ENCODE measurements at regions not wholly inside any gene's neighbourhood (a gene's known extent, or its start where the extent isn't known, plus 50 kb on each side); places are given as distances from the start of the nearest gene placed in this dataset.

DNA sequence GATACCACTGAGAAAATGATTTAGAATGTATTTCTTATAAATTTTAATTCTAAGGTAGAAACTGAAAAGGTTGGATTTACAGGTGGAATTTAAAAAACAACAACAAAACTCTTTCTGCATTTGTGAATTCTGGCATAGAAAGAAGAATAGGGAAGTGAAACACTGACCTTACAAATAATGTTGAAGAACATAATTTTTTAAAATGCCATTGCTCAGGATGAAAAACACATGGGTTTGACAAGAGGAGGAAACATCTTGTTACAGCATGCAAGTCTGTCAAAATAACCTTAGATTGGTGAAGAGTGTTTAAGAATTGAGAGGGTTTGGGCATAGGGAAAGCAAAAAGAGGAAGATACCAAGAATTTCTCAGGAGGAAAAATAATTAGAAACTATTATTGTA is 184.3 kb downstream of the UBE2E3 start:
- CTCF ChIA-PET, result no interaction called here
- POLR2A ChIA-PET (ENCODE audit: low non-redundant PET), result no interaction called here
- H3K27ac ChIP-seq, result no peak overlapping the region
- no peak for DNase-seq (ENCODE audit: low spot score)
- TF ChIP-seq, protein P1, sequence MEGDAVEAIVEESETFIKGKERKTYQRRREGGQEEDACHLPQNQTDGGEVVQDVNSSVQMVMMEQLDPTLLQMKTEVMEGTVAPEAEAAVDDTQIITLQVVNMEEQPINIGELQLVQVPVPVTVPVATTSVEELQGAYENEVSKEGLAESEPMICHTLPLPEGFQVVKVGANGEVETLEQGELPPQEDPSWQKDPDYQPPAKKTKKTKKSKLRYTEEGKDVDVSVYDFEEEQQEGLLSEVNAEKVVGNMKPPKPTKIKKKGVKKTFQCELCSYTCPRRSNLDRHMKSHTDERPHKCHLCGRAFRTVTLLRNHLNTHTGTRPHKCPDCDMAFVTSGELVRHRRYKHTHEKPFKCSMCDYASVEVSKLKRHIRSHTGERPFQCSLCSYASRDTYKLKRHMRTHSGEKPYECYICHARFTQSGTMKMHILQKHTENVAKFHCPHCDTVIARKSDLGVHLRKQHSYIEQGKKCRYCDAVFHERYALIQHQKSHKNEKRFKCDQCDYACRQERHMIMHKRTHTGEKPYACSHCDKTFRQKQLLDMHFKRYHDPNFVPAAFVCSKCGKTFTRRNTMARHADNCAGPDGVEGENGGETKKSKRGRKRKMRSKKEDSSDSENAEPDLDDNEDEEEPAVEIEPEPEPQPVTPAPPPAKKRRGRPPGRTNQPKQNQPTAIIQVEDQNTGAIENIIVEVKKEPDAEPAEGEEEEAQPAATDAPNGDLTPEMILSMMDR (conservative IDR thresholded peaks at IDR 0.05; ENCODE audit: low read depth), result no peak

DNA sequence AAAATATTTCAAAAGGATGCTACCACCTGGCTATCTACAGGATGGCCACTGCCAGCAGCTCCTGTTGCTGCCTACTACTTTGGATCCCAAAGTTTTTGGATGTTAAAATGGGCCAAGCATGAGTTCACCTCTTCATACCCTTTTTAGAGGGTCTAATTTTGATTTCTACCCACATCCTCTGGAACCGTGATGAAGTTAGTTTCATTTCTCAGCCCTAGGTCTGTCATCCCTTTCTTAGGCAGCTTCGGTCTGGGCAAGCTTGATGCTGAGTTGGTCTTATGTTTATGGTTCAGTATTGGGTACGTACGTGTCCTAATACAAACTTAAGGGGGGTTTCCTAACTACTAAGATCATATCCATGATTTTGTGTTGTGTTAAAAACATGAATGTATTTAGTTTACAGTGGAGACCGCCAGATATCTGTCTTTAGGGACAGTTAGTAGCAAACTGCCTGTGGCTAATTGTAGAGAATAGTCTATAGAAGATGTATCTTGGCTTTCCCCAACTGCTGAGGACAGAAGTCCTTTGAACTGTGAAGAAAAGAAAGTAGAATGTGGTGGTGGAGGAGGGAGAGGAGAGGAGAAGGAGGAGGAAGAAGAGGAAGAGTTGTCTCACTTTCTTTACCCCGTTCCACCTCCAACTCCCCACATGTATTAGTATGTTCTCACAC is 184.9 kb downstream of the UBE2E3 start:
- H3K27ac ChIP-seq, result no peak overlapping the region
- ChIA-PET POLR2A (ENCODE audit: low non-redundant PET) (no interaction called here), CTCF (no interaction called here)
- TF ChIP-seq, protein P1 (conservative IDR thresholded peaks at IDR 0.05; ENCODE audit: low read depth), result no peak
- no peak for DNase-seq (ENCODE audit: low spot score)

DNA sequence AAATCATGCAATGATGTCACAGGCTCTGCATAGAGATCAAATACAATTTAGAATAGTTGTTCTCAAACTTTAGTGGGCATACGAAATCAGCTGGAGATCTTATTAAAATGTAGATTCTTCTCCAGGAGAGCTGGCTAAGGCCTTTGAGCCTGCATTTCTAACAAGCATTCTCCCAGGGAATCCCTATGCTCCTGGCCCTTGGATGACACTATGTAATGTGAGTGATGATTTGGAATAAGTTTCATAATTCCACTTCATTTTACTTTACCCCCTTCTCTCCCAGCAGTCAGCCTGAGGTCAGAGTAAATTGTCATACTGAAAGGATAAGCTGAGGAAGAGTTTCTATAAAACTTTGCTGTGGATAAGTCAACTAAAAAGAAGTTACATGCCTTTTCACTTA is 189.1 kb downstream of the UBE2E3 start:
- DNase-seq (ENCODE audit: low spot score), result no peak
- TF ChIP-seq, protein P1 (conservative IDR thresholded peaks at IDR 0.05; ENCODE audit: low read depth), result no peak
- no peak overlapping the region for H3K27ac ChIP-seq
- POLR2A ChIA-PET (ENCODE audit: low non-redundant PET), result no interaction called here
- CTCF ChIA-PET, result no interaction called here

DNA sequence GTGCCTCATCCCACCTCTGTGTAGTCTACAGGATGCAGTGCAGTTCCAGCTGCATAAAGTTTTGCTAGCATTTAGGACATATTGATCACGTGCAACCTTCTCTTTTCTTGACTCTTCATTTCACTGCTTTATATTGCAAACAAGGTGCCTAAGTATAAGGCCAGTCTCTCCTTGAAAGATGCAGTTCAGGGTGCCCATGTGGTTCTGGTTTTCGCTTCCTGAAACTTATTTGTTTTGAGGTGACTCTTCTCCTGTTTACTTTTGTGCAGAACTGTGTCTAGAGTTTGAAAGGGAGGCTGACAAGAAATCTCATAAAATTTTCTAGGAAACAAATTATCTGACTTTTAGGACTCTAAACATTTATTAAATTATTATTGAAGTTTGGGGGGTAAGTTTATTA is 189.9 kb downstream of the UBE2E3 start:
- ChIA-PET POLR2A (ENCODE audit: low non-redundant PET) (no interaction called here), CTCF (no interaction called here)
- DNase-seq (ENCODE audit: low spot score), result no peak
- TF ChIP-seq, protein P1 (conservative IDR thresholded peaks at IDR 0.05; ENCODE audit: low read depth), result no peak
- no peak overlapping the region for H3K27ac ChIP-seq

DNA sequence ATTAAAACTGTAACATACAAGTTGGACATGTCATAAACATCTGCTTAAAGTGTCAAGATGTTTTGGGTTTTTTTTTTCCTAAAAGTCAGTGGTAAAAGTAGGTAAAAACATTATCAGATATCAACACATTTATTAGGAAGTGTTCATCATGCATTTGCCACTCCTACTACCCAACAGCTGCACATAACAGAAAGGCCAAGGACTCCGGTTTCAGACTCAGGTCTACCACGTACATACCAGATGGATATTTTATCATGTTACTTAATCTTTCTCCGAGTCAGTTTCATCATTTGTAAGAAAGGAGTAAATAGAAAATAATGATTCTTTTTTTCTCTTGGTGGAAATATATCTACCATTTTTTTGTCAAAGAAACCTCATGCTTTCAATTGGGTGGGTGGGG is 192.3 kb downstream of the UBE2E3 start:
- POLR2A ChIA-PET (ENCODE audit: low non-redundant PET), result no interaction called here
- TF ChIP-seq, protein P1 (conservative IDR thresholded peaks at IDR 0.05; ENCODE audit: low read depth), result no peak
- H3K27ac ChIP-seq, result no peak overlapping the region
- DNase-seq (ENCODE audit: low spot score), result no peak
- CTCF ChIA-PET, result interaction anchor here (0.6 kb wide), 1 partner anchor 192 kb away, joined by 3 read pairs; the partner anchor contains the start of gene UBE2E3

DNA sequence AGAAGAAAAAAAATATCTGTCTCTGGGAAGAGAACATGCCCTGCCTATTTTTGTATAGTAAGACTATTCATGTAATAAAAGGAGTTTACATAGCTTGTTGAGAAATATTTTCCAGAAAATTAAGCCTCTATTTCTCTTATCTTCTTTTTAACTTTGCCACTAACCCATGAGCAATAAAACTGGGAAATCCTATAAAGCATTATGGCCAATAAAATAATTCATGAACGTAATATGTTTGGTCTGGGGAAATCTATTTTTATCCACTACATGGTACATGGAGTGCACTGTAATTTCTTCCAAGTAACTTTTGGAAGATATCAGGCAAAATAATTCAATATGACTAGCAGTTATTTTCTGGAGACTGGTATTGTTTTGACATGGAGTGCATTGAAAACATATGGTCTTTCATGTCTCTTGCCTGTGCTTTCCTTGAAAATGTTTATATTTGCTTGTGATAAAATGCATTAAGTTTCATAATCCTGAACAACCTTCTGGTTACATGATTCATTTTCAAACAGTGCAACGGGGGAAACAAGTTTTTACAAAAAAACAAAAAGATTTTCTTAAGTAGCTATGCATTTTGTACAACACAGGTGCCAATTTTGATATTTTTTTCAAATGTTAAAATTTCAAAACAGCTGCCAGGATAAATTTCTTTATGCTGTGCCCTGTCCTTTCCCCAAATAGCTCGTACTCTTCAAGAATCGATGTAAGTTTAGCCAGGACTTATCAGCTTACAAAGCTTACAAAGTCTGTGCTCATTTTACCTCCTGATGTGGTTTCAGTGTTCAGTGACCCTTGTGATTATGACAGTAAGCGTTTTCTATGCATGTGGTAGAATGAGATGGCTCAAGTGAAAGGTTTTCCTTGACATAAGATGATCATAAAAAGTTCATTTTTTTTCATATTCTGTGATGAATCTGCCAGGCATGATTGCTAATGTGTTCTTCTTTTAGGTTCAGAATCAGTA is 194.5 kb downstream of the UBE2E3 start:
- ChIA-PET CTCF (no interaction called here), POLR2A (ENCODE audit: low non-redundant PET) (no interaction called here)
- no peak overlapping the region for H3K27ac ChIP-seq
- no peak for DNase-seq (ENCODE audit: low spot score)
- TF ChIP-seq, protein P1 (conservative IDR thresholded peaks at IDR 0.05; ENCODE audit: low read depth), result no peak
